HG02884 (cell line): ENCODE measurements at regions not wholly inside any gene's neighbourhood (a gene's known extent, or its start where the extent isn't known, plus 50 kb on each side); places are given as distances from the start of the nearest gene placed in this dataset.
"Not testable (repeated sequence)": the region's sequence is repeated elsewhere in the genome, so short reads cannot be mapped to it uniquely, and the experiment has no call there.

ENCODE experiments used
- ATAC-seq: cut with Tn5 transposase; IDR thresholded peaks from one replicate; pipeline ENCODE4 v1.9.1; 2021; ENCODE audit warnings: mild to moderate bottlenecking, moderate library complexity; ENCODE audit not compliant: unreplicated experiment

GRCh38 chr3:102360183-102360860 lies 74.5 kb upstream of the ZPLD1 start:
- no peak for ATAC-seq

GRCh38 chr3:102361101-102361500 lies 73.7 kb upstream of the ZPLD1 start:
- ATAC-seq = no peak

- not testable (repeated sequence) for ATAC-seq
These were observed 68.7 kb upstream of the ZPLD1 start for GRCh38 chr3:102366116-102366515.

- no peak for ATAC-seq
These were observed 59.8 kb upstream of the ZPLD1 start for GRCh38 chr3:102374863-102375634.

- ATAC-seq = no peak
These were observed 56.6 kb upstream of the ZPLD1 start for GRCh38 chr3:102378216-102378615.

- not testable (repeated sequence) for ATAC-seq
These were observed 52.6 kb upstream of the ZPLD1 start for GRCh38 chr3:102382201-102382600.
